Choroid plexus epithelial cell (primary cell): ENCODE measurements at regions not wholly inside any gene's neighbourhood (a gene's known extent, or its start where the extent isn't known, plus 50 kb on each side); places are given as distances from the start of the nearest gene placed in this dataset.

Experiments
- DNase-seq: peaks from one replicate; pipeline ENCODE4 v3.0.0-alpha.2; 2010; ENCODE audit warnings: low read depth
- H3K4me3 ChIP-seq: 2 replicates; pipeline ENCODE4 v1.5.1; 2011; ENCODE audit warnings: low read depth, mild to moderate bottlenecking, control low read depth, low read length, moderate library complexity
- CTCF ChIP-seq: conservative IDR thresholded peaks from 2 replicates; pipeline ENCODE4 v1.5.1; 2011; ENCODE audit warnings: low read depth, mild to moderate bottlenecking, control low read depth, inconsistent platforms, low read length, moderate library complexity

DNA sequence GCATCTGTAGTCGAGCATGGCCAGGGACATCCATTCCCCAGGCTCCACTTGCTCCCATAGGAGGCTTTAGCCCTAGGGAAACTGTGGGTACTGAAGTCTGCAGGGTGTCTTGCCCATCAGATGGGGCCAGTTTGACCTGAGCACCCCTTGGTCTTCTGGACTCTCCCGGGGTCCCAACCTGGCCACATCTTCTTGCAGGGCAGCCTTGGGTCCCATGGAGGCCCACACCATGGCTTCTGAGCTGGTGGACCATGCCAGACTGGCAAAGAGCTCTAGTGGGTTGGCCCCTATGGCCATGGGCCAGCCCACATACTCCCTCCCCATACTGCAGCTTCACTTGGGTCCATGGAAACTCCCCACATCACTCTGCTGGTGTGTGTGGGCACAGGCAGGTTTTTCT lies 154.4 kb upstream of the PRLR start:
- TF ChIP-seq CTCF: no peak
- no peak for DNase-seq
- H3K4me3 ChIP-seq: no peak overlapping the region

GRCh38 chr5:35383041-35383440 lies 152.8 kb upstream of the PRLR start:
- no peak overlapping the region for H3K4me3 ChIP-seq
- TF ChIP-seq CTCF: no peak
- DNase-seq: no peak

- no peak for TF ChIP-seq CTCF
- no peak for DNase-seq
- no peak overlapping the region for H3K4me3 ChIP-seq
These were observed 147.4 kb upstream of the PRLR start for GRCh38 chr5:35377653-35378052.

GRCh38 chr5:35374584-35374983 lies 144.3 kb upstream of the PRLR start:
- DNase-seq: no peak
- no peak for TF ChIP-seq CTCF
- H3K4me3 ChIP-seq: no peak overlapping the region

GRCh38 chr5:35373249-35373648 lies 143.0 kb upstream of the PRLR start:
- no peak overlapping the region for H3K4me3 ChIP-seq
- no peak for TF ChIP-seq CTCF
- no peak for DNase-seq

- H3K4me3 ChIP-seq: no peak overlapping the region
- DNase-seq: no peak
These were observed 142.2 kb upstream of the PRLR start for GRCh38 chr5:35372482-35372881.

More at GRCh38 chr5:35372482-35372881, 142.2 kb upstream of the PRLR start:
- TF ChIP-seq CTCF: no peak
